Ovary (tissue), 7 donors: ENCODE measurements at regions not wholly inside any gene's neighbourhood (a gene's known extent, or its start where the extent isn't known, plus 50 kb on each side); places are given as distances from the start of the nearest gene placed in this dataset.

ENCODE experiments used
- DNase-seq, 5 donors: peaks; one replicate each; pipeline ENCODE4 v3.0.0-alpha.2; 2019 to 2020
- H3K27ac ChIP-seq, 2 donors: fragments of 200-600 bp; one replicate each; pipeline versions ENCODE4 v1.5.1 to v1.8.0; 2019 to 2022
- H3K27me3 ChIP-seq: fragments of 200-600 bp; one replicate; pipeline ENCODE4 v1.8.0; 2022
- H3K36me3 ChIP-seq: fragments of 200-600 bp; sonication (generic); one replicate; pipeline ENCODE4 v1.5.1; 2019
- H3K4me1 ChIP-seq: one replicate; pipeline ENCODE4 v1.8.1; 2013; ENCODE audit warnings: mild to moderate bottlenecking, moderate library complexity; ENCODE audit not compliant: insufficient read depth
- H3K4me3 ChIP-seq: fragments of 200-600 bp; sonication (generic); one replicate; pipeline ENCODE4 v1.5.1; 2017
- H3K9me3 ChIP-seq, 2 donors: fragments of 200-600 bp in 1 of 2; sonication (generic) in 1 of 2; one replicate each; pipeline versions ENCODE4 v1.5.1 to v1.8.1; 2013 to 2019; ENCODE audit warnings: mild to moderate bottlenecking in 1 of 2, moderate library complexity in 1 of 2
- CTCF ChIP-seq, 3 donors: fragments of 450-650 bp in 2 of 3; fragments of 200-600 bp in 1 of 3; IDR thresholded peaks; one replicate each; pipeline versions ENCODE4 v1.5.1 to v1.8.0; 2016 to 2022; ENCODE audit warnings: antibody characterized with exemption in 3 of 3, mild to moderate bottlenecking in 1 of 3
- EP300 ChIP-seq: sonication (generic); formaldehyde crosslinking; IDR thresholded peaks from one replicate; pipeline ENCODE4 v1.6.1; 2017; ENCODE audit warnings: antibody characterized with exemption
- POLR2A ChIP-seq: fragments of 450-650 bp; IDR thresholded peaks from one replicate; pipeline ENCODE4 v1.6.1; 2017; ENCODE audit warnings: antibody characterized with exemption, mild to moderate bottlenecking, moderate library complexity
- WGBS, 3 donors: extraction: QIAGEN DNeasy Blood & Tissue Kit in 1 of 3; methylation state at CpG; one replicate each; pipeline versions ENCODE4 v1.1.5 to v1.1.7; 2013 to 2017; 5-methylcytosine and 5-hydroxymethylcytosine counted together
- intact Hi-C, 4 donors: fragments of 100-400 bp; cut with DNase I; formaldehyde crosslinking; loops; one replicate each; pipeline versions ENCODE4 v1.11.0 to v1.15.1; 2022 to 2023
- donor health status: DM: no; HTN: no; CAD: no; lungs with moderate emphysema.
- donor health status: DM: no; HTN: no; CAD: no.
- donor health status: Bipolar disorder and iron deficiency.
- donor health status: DM: no; HTN: no; CAD: no.
- donor health status: DM: yes; HTN: yes; CAD: no.

- intact Hi-C loops: no loop called here
- H3K4me1 ChIP-seq: peaks cover 1% of the 10 kb centered on the region
- 30 to 44% (median 34%) methylated on average over 11 of the region's 11 CpGs for WGBS, 3 donors
- H3K27me3 ChIP-seq: no peaks in the 10 kb centered on the region
- H3K36me3 ChIP-seq: no peaks in the 10 kb centered on the region
- H3K9me3 ChIP-seq: no peaks in the 10 kb centered on the region
- TF ChIP-seq EP300 (no peak), CTCF (IDR thresholded peaks at IDR 0.05) (no peak), POLR2A (no peak)
- H3K27ac ChIP-seq: no peak overlapping the region
- DNase-seq: no peak
- no peak overlapping the region for H3K4me3 ChIP-seq
These were observed 413.6 kb upstream of the ESRRG start for GRCh38 chr1:217136895-217137205.

GRCh38 chr1:217135987-217136894 is 413.0 kb upstream of the ESRRG start:
- no peaks in the 10 kb centered on the region for H3K36me3 ChIP-seq
- H3K27ac ChIP-seq: no peak overlapping the region
- 16 to 27% (median 24%) methylated on average over 36 of the region's 36 CpGs for WGBS, 3 donors
- intact Hi-C loops: no loop called here
- DNase-seq: no peak
- peaks cover 1% of the 10 kb centered on the region for H3K4me1 ChIP-seq
- no peak overlapping the region for H3K4me3 ChIP-seq
- no peak for TF ChIP-seq POLR2A
- no peak for TF ChIP-seq EP300
- no peak for TF ChIP-seq CTCF (IDR thresholded peaks at IDR 0.05)
- no peaks in the 10 kb centered on the region for H3K27me3 ChIP-seq
- no peaks in the 10 kb centered on the region for H3K9me3 ChIP-seq

- intact Hi-C loops: no loop called here
- H3K36me3 ChIP-seq: no peaks in the 10 kb centered on the region
These were observed 412.3 kb upstream of the ESRRG start for GRCh38 chr1:217135569-217135915.

GRCh38 chr1:217134857-217135568 is 411.8 kb upstream of the ESRRG start:
- Histone ChIP-seq H3K36me3 (no peaks in the 10 kb centered on the region), H3K4me1 (peaks cover 1% of the 10 kb centered on the region), H3K27ac (no peak overlapping the region), H3K4me3 (no peak overlapping the region), H3K27me3 (no peaks in the 10 kb centered on the region), H3K9me3 (no peaks in the 10 kb centered on the region)
- intact Hi-C loops: no loop called here
- DNase-seq: no peak
- TF ChIP-seq POLR2A (no peak), EP300 (no peak), CTCF (IDR thresholded peaks at IDR 0.05) (no peak)
- 1 to 2% (median 1%) methylated on average over 46 to 49 of the region's 49 CpGs for WGBS, 3 donors

More at GRCh38 chr1:217135569-217135915, 412.3 kb upstream of the ESRRG start:
- DNase-seq: no peak
- H3K27me3 ChIP-seq: no peaks in the 10 kb centered on the region
- H3K4me1 ChIP-seq: peaks cover 1% of the 10 kb centered on the region
- 0 to 2% (median 1%) methylated on average over 32 of the region's 32 CpGs for WGBS, 3 donors
- H3K4me3 ChIP-seq: no peak overlapping the region
- no peak for TF ChIP-seq CTCF (IDR thresholded peaks at IDR 0.05)
- no peak for TF ChIP-seq POLR2A
- no peak for TF ChIP-seq EP300
- H3K9me3 ChIP-seq: no peaks in the 10 kb centered on the region
- H3K27ac ChIP-seq: no peak overlapping the region
